ENCODE measurements at regions not wholly inside any gene's neighbourhood (a gene's known extent, or its start where the extent isn't known, plus 50 kb on each side); places are given as distances from the start of the nearest gene placed in this dataset.
A peak's percentile ranks its signal among the peaks of the same experiment; 100 is the strongest.
"Not testable (repeated sequence)": the region's sequence is repeated elsewhere in the genome, so short reads cannot be mapped to it uniquely, and the experiment has no call there.

DNA sequence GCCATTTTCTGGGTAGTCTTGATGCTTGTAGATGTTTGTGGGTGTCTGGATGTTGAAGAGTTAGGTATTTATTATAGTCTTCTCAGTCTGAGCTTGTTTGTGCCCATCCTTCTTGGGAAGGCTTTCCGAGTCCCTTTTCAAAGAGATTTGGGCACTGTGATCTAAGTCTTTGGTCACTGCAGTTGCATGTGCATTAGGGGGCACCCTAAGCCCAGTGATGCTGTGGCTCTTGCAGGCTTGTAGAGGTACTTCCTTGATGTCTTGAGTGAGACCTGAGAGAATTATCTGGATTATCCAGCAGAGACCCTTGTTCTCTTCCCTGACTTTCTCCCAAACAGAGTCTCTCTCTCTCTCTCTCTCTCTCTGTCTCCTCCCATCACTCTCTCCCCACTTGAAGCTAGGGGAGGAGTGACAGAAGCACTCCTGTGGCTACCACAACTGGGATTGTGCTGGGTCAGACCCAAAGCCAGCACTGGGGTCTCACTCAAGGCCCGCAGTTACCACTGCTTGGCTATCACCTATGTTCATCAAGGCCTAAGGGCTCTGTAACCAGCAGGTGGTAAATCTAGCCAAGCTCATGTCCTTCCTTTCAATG is 68.5 kb downstream of the TMCO5A start:
- DNase-seq (ENCODE audit: low read depth), result peak; percentile 82

DNA sequence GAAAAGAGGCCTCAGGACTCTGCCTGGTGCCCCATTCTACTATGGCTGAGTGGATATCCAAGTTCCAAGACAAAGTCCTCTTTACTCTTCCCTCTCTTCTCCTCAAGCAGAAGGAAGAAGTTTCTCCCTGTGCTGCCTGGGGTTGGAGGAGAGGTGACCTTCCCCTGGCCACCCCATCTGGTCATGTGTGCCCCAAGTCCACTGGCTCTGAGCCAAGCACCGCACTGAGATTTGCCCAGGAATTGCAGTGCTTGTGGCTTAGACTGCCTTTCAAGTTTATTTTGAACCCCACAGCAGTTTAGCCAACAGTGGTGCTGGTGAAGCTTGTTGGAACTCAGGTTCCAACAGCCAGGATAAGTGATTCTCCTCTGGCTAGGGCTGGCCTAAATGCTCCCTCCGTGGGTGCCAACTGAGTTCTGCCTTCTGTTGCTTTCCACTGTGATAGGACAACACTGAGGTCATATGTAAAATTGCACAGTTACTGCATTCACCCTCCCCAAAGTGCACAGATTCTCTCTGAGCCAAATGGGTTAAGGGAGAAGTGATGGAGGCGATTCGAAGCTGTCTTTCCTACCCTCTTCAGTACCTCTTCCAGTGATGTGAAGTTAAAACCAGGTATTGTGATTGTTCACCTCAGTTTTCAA is 69.9 kb downstream of the TMCO5A start:
- no peak for DNase-seq (ENCODE audit: low read depth)

DNA sequence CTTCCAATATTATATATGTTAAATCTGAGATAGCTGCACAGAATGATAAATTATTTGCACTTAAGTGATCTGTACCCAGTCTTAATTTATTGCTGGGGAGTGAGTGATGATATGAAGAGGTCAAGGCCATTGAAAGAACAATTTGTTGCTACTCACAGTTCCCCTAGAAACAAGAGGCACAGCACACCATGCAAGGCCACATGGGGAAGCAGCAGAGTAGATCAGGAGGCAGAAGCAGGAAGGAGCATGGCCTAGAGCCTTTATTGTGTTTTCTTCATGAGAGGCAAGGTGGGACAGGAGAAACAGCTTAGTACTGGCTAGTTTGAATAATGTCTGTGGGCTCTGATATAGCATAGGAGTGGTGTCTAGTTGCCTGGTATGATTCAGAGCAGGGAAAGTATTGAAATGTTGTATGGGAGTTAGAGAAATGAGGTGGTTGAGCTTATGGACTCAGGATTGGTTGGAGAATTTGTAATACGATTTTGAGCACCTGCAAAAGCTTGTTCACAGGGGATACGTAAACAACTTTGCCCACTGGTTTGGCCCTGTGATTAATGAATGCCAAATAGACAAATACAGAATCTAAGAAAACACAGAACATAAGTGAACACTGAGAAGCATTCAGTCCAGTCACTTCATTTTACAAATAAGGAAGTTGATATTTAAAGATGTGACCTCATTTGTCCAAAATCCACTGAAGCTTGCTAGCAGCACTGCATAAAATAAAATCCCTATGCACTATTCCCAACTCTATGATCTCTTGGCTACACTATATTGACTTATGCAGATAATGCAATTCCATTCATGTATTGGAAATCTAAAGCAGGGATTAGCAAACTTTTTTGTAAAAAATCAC is 71.7 kb downstream of the TMCO5A start:
- peak; percentile 44 for DNase-seq (ENCODE audit: low read depth)

DNA sequence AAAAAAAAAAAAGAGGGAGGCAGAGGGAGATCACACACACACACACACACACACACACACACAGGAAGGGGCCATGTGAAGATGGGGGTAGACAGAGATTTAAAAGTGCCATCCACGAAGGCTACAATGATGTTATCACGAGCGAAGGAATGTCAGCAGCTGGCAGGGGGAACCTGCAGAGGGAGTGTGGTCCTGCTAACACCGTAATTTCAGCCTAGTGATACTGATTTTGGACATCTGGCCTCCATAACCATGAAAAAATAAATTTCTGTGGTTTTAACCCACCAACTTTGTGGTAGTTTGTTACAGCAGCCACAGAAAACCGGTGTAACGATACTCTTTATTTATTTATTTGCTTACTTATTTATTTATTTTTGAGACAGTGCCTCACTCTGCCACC is 76.0 kb downstream of the TMCO5A start:
- no peak for DNase-seq (ENCODE audit: low read depth)

DNA sequence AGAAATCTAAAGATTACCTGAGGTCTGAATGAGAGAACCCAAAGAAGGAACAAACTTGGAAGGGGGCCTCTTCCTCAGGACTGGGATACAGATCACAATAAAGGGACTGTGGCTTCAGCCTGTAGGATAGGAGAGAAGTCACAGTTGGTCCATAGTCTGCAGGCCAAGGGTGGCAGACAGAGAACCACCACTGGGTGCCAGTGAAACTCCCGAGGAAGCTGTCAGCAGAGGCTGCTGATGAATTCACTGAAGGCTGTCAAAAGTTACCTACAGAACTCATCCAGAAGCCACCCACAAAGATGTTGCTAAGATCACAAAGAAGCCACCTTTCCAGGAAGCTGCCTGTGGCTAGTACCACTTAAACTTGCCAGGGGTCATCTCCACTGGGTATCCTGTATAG is 78.5 kb downstream of the TMCO5A start:
- no peak for DNase-seq (ENCODE audit: low read depth)

DNA sequence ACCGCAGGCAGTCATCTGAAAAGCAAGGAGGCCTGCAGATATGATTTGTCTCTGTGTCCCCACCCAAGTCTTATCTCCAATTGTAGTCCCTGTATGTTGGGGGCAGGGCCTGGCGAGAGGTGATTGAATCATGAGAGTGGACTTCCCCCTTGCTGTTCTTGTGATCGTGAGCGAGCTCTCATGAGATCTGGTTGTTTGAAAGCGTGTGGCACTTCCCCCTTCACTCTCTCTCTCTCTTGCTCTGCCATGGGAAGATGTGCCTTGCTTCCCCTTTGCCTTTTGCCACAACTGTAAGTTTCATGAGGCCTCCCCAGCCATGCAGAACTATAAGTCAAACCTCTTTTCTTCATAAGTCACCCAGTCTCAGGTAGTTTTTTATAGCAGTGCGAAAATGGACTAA is 83.3 kb downstream of the TMCO5A start:
- no peak for DNase-seq (ENCODE audit: low read depth)

DNA sequence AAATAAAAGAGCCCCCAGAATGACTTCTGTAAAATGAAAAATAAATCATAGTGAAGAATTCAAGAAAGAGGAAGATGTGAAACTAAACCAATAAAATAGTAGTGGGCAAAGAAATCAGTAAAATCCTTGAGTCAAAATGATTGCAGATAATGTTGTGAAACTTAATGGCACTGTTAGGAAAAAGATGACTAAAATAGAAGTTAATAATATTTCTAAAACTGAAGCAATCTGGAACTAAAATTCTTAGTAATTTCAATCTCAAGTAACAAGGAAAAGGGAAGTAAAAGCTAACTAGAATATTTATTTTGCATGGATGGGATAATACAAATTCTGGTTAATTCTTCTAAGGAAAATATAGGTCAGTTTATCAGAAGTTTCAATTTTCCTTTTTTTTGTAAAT is 84.6 kb downstream of the TMCO5A start:
- DNase-seq (ENCODE audit: low read depth), result no peak

DNA sequence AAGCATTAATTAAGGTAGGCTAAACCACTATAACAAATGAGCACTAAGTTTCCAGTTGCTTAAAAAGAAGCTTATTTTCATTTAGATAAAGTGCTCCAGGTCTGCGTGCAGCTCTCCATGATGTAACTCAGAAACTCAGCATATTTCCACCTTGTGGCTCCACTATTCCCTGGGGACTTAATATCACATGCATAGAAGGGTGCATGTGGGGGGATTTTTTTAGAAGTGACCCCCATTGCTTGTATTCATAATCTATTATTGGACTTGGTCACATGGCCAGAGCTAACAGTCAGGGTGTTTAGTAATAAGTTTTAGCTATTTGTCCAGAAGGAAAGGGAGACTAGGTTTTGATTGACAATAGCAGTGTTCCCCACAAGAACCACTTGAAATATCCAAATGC is 86.8 kb downstream of the TMCO5A start:
- DNase-seq (ENCODE audit: low read depth), result no peak

DNA sequence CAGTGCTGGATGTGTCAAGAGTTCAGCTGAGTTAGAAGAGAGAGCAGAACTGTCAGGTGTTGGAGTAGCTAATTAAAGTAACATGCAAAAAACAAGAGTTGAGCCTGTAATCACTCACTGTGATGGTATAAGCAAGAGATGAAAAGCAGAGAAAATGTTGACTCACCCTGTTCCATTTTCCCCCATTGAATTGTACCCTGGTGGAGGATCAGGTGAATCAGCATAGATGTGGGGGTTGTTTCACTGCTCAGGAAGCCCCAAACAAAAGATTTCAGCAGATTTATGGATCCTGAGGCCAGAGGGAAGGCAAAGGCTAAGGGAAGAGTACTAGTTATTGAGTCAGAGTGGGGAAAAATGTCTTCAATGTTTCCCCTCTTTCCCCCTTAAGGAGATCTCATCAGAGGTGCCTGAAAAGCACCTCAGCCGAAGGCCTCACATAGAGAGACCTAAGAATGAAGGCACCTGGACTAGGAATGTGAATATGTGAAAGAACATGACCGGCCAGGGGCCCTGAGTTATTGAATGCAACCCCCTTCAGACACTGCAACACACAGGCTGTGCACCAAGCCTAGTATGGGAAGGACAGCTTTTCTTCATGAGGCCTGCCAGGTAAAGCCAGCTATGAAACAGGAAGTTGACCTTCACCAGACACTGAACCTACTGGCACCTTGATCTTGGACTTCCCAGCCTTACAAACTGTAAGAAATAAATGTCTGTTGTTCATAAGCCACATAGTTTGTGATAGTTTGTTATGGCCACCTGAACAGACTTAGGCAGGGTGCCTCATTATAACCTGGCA is 90.1 kb downstream of the TMCO5A start:
- DNase-seq (ENCODE audit: low read depth), result peak; percentile 64

DNA sequence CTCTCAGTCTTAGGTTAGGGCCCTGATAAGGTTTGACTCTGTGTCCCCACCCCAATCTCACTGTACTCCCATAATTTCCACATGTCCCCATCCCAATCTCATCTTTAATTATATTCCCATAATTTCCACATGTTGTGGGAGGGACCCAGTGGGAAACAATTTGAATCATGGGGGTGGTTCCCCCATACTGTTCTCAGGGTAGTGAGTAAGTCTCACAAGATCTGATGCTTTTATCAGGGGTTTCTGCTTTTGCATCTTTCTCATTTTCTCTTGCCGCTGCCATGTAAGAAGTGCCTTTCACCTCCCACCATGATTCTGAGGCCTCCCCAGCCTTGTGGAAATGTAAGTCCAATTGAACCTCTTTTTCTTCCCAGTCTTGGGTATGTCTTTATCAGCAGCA is 91.2 kb downstream of the TMCO5A start:
- DNase-seq (ENCODE audit: low read depth), result not testable (repeated sequence)

DNA sequence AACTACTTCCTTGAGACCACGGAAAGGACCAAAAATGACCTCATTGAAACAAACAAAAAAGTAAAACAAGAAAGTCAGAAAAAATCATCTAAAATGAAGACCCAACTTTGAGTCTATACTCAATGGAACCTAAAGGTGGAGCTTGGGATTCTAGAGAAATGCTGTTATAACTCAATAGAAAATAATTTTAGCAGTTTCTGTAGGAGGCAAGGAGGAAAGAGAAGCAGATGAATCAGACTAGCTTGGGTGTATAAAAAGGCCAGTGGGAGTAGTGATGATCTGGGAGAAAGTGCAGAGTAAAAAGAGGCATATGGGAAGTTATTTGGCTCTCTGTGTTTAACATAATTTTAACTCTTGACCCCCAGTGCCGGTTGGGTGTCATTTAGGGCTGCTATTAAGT is 94.4 kb downstream of the TMCO5A start:
- peak; percentile 67 for DNase-seq (ENCODE audit: low read depth)

DNA sequence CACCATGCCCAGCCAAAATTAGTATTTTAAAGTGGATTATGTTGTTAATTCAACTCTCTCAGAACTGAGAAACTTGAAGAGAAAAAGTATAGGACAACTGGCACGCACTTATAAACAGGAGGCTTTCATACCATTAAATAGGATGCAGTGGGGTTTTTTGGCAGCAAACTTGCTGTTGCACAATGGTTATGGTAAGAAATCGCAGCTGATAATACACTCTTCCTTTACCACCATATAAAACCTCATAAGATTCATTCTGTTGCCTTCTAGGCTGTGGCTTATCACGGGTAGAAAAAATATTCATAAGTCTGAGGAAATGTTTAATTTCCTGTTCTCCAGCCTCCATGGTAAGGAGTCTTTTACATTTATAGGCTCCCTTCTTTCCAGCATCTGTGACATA is 95.3 kb downstream of the TMCO5A start:
- peak; percentile 88 for DNase-seq (ENCODE audit: low read depth)

DNA sequence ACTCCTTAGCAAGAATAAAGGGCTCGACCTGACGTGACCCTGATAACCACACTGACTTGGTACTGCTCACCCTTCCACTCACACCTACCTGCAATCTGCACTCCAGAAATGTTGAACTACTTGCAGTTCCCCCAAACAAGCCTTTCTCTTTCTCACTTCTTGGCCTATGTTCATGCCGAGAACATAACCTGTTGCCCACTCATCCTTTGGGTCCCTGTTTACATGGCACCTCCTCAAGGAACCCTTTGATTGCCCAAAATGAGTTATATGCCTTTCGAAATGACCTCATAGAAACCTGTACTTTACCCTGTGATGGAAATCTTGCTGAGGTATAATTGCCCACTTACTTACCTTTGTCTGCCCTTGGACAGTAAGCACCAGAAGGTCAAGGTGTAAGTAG is 96.2 kb downstream of the TMCO5A start:
- no peak for DNase-seq (ENCODE audit: low read depth)

DNA sequence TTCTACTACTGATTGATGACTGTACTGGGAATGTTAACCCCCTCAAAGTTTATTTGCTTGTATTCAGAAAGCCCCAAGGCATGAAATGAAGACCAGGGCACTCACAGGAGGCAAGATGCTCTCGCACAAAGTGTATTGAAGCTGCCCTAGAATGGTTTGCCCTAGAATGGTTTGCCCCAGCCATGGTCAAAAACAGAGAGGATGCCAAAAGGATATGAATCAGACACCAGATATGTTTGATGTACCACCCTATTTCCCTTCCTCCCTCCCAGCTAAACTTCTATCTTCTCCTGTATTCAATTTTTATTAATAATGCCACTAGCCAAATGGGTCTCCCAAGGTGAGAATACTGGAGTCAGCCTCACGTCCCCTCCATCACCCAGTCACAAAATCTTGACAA is 101.3 kb downstream of the TMCO5A start:
- DNase-seq (ENCODE audit: low read depth), result no peak

DNA sequence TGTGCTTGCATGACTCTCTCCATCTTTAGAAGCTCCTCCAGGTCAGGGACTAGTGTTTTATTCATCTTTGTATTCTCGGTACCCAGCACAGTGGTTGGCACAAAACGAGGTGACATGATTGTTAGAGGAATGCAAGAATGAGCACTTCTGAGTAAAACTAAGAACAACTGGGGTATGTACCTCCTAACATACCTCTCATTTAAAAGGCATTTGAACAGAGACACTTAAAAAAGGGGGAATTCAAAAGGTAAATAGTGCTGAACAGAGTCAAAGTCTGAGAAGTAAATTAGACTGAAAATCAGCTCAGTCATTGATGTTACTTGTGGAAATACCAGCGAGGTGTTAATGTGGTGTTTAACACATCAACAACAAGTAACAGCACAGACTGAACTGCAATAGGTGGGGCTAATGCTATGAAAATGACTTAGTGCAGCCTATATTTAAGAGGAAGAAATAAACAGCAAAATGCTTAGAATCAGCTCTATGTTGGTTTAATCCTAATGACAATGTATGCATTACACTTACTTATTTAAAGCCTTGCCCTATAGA is 102.4 kb downstream of the TMCO5A start:
- DNase-seq (ENCODE audit: low read depth), result no peak

DNA sequence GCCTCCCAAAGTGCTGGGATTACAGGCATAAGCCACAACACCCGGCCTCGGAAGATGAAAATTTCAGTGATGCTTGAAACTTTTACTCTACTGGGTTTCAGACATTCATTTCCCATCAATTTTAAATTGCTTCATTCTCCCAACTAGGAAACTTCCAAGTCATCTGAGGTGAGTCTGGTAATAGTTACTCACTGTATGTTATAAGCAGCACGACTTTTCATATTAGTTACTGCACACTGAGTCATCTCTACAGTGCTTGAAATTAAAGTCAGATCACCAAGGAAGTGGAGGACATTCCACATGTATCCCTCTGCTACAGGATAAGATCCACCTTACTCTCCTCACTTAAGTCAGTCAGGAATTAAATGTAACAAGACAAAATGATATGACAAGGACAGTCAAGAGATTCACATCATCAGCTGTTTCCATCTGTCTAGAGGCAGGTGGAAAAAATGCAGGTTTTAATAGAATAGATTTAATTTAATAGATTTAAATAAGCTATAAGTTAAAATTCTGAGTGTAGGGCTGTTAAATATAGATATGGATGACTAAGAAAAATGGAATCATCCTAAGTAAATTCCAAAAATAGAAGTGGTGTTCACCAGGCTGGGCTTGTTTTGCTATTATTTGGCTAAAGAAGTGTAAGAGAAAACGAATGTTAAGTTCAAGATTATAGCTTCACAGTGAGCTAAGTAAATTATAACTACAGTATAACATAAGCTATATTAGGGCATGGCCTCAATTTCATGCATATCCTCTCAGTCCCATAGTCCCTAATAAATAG is 104.4 kb downstream of the TMCO5A start:
- peak; percentile 83 for DNase-seq (ENCODE audit: low read depth)

DNA sequence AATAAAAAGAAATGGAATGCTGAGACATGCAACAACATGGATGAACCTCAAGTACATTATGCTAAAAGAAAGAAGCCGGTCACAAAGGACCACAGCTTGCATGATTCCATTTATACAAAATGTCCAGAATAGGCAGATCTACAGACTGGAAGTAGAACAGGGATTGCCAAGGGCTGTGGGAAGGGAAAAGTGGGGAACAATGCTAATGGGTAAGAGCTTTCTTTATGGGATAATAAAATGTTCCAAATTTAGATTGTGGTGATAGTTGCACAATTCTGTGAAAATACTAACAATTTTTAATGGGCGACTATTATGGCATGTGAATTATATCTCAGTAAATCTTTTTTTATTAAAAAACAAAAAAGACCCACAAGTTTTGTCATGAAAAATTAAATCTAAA is 106.2 kb downstream of the TMCO5A start:
- no peak for DNase-seq (ENCODE audit: low read depth)

DNA sequence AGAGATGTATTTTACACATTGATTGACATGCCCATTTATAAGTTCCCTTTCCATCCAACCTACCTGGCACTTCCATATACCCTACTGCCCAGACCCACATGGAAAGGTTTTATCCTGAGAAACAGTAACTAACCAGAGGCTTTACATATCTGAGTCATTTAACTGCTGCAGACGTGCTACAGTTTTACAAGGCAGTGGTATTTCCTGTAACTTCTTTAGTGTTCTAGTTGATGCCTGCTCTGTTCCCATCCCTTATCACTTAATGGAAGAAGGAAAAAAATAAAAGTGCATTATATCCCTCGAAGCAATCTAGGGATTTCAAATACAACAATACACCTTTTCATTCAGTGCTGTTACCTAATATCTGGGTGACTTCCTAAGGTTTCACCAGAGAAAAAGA is 107.1 kb downstream of the TMCO5A start:
- DNase-seq (ENCODE audit: low read depth), result peak; percentile 76

DNA sequence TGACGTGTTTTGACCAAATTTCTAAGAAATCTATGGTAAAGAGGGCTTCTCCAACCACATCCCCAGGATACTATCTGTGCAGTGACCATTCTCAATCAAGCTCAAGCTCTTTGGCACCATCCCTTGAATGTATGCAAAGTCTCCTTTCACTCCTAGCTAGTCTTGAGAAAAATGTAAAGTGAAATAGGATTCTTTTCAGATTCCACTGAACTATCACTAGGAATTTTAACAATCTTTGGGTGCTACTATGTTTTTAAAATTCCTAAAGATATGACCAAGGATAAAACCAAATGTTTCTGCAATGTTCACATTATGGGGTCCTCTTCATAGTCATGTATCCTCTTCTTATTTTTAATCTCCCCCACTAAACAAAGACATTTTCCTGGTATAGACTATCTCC is 107.8 kb downstream of the TMCO5A start:
- DNase-seq (ENCODE audit: low read depth), result no peak

DNA sequence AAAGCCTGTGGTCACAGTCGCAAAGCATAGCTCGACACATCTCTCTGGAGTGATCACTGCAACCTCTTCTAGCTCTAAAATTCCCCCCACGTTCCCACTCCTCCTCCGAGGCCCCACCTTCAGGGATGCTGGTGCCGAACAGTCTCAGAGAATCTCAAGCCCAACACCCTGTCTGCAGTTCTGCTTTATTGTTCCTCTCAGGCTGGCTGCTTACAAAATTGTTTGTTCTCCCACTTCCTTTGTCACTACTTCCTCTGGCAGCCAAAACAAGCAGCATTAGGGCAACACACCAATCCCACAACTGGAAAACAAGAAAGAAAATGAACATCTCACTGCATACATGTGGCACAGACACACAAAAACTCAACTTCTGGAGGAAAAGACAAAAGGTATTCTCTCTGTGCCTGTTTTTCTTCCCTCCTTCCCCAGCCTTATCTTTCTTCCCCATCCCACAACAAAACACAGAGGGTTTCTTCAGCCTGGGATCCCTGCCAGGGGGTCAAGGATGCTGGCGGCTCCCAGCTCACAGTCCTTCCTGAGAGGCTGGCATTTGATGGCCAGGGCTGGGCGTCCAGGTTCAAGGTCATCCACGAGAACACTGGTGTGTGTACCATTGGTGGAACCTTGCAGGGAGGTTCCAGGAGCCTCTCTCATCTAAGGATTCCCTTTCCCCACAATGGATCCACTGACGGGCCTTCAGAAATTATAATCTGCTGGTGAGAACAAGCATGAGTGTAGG is 108.4 kb downstream of the TMCO5A start:
- DNase-seq (ENCODE audit: low read depth), result no peak
